Kidney capillary endothelial cell (primary cell): ENCODE measurements at regions not wholly inside any gene's neighbourhood (a gene's known extent, or its start where the extent isn't known, plus 50 kb on each side); places are given as distances from the start of the nearest gene placed in this dataset.

ENCODE experiments used
- DNase-seq: peaks from one replicate; pipeline ENCODE4 v3.0.0-alpha.2; 2018; ENCODE audit warnings: low spot score

DNA sequence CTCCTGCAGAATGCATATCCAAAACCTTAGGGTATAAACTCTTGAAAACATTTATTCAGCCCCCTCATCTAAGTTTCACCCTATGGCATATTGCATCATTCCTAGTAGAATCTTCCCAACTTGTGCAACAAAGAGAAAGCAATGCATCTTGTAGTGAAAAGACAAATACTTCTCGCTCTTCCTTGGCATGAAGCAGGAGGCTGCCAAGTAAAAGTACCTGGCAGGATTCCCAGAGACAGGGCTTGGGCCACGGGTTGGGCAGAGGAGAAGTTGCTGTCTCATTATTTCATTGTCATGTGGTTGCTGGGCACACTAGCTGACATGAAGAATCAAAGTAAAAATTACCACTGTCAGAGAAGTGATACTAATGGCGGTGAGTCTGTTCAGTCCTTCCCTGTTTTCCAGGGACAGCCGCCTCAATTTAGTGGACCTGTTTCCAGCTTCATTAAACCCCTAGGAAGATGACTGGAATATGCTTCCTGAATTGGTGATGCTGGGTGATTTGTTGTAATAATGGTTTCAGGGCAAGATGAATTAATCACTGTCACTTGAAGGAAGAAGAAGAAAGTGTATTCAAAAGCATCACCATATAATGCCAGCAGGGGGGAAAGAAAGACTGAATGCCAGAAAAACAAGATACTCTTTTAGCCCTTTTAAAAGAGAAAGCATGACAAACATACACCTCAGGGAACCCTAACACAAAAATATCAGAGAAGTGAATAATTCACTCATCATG is 380.5 kb upstream of the IGFBP7 start:
- no peak for DNase-seq

DNA sequence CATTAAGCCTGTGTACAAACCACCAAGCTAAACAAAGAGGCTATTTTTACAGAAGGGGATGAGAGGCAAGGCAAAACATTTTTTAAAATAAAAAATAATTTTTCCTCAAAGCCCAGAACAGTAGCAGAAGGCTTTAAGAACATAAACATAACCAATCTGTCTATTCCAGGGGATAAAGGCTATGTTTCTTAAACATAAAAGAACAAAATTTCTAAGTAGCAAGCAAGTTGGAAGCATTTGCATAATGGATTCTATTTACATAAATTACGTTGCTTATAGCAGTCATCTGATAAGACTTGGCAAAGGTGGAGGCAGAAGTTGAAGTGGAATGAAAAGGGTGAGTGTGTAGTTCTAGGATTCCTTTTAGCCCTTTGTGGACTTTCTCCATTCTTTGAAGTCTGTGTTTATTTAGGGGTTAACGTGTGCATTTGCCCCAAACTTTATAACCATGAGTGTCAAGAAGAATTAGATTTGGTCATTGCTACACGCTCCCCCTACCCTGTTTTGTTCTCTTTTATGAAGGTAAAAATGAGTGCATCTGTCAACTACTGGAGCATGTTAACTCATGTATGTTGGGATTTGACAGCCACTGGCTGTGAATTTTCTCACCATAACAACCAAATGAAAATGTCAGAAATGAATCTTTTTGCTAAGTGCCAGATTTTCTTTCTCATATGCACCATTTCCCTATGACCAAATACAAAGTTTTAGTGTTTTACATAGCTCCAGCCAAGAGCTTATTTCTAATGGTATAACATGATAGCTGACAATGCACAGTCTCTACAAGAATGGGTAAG is 378.4 kb upstream of the IGFBP7 start:
- DNase-seq = no peak

DNA sequence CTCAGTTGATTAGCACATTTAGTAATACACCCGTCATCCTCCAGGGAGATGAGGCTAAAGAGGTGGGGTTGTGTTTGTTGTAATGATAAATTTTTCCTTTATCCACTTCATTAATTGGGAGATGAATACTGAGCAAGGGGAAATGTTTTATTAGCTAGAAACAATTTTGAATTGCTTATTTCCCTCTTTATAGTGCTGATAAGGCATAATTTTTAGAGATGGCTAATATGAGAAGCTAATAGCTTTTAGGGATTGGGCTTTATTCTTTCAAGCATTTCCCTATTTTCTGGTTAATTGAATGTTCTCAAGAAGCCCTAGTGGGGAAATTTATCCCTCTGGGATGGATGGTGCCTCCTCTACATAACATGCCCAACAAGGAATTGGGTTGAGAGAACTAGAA is 365.2 kb upstream of the IGFBP7 start:
- DNase-seq = no peak

DNA sequence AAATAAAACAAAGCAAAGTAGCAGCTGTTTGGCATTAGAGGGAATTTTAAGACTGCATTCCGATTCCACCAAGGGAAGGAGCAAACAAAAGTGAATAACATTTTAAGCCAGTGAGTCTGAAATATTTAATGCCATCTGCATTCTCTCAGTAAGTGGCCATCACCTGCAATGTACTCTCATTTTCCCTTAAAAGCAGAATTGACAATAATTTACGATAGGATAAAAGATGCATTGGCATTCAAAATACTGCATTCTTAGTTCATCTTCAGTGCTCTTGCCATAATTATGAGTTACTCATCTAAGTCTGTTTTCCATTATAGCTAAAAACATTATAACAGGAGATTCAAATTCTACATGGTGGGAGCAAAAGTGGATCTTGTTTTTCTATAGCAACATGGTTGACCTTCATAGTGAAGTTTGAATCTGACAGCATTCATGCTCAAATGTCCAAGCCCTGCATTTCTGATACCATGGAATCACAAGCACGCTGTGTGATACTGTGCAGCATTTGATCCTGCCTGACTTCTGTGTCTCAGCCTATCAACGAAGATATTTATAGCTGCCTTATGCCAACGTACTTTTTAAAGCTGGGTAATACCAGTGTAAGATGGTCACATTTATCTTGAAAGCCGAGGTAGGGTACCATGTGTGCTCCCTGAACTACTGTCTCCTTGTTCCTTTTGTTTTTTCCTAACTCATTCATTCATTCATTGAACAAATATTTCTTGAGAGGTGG is 355.3 kb upstream of the IGFBP7 start:
- DNase-seq = no peak

DNA sequence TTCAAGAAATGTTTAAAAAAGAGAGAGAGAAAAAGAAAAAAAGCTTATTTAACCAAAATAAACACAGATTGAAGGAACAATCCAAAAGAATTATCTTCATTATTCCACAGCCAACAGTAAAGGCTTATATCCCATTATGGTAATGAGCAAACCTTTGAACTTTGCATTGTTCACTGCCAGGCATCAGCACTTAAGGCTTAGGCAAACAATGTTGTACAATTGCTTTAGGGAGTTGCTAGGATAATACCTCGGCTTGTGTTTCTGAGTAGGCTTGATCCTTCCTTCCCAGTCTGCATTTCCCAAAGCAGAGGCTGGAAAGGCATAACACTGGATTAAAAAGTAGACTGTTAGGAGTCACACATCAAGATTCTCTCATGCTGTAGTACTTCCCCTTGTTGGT is 352.7 kb upstream of the IGFBP7 start:
- DNase-seq = no peak

DNA sequence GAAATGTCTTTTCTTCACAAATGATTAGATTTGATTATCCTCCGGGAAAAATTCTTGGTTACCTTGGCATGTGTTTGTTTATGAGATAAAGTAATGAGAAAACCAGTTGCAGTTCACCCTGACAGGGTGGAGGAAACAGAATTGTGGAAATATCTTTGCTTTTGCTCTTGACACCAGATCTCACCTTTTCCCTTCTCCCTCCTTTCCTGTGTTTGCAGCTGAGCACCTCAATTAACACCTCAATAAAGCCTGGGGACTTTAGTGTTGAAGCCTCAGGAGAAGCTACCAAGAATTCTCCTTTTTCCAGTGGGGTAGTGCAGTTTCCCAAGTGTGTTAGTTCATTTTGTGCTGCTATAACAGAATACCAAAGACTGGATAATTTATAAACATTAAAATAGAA is 350.8 kb upstream of the IGFBP7 start:
- DNase-seq = no peak

DNA sequence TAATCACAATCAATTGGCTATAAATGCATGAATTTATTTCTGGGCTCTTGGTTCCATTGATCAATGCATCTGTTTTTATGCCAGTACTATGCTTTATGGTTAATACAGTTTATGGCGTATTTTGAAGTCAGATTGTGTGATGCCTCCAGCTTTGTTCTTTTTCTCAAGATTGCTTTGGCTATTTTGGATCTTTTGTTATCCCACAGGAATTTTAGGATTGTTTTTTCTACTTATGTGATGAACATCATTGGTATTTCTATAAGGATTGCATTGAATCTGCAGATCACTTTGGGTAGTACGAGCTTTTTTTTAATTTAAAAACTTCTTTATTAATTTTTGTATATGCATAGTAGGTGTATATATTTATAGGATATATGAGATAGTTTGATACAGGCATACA is 338.7 kb upstream of the IGFBP7 start:
- no peak for DNase-seq

DNA sequence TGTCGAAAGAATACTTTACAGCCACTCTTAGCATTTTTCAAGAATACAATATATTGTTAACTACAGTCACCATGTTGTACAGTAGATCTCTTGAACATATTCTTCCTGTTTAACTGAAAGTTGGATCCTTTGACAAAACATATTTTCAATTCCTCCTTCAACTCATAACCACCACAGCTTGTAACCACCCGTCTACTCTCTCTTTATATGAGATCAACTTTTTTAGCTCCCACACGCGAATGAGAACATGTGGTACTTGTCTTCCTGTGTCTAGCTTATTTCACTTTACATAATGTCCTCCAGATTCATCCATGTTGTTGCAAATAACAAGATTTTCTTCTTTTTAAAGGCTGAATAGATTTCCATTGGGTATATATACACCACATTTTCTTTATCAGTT is 338.3 kb upstream of the IGFBP7 start:
- no peak for DNase-seq

DNA sequence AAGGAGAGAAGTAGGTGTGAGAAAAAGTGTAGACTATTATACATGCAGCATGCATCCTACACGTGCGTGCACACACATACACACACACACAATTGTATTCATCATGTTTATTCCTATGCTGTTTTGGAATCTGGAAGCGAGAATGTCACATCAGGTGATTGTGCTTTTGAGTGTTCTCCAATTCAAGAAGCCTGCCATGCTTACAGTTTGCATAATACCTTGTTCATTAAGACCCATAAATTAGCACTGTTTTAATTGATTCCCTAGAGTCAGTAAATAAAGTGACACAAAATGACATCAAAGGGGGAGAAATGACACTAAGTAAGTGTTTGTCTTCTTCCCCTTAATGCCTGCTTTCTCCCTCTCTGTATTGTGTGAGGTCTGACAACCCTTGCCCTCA is 336.1 kb upstream of the IGFBP7 start:
- DNase-seq = no peak

DNA sequence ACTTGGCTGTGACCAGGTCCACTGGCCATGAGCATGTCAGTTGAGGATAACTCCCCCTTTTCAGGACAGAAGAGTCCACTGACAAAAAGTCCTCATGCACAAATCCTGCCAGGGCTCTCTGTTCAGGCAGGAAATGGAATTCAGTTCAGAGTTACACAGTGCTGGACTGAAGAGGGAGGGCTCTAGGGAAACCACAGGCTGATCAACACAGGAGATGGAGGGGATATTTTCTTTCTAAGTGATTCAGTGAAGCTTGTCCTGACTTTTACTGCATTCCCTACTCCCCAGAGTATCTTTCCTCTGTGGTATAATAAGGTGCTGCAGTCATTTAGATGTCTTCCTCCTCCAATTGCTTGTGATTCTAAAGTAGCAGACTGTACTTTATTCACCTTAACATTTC is 335.5 kb upstream of the IGFBP7 start:
- DNase-seq = no peak

DNA sequence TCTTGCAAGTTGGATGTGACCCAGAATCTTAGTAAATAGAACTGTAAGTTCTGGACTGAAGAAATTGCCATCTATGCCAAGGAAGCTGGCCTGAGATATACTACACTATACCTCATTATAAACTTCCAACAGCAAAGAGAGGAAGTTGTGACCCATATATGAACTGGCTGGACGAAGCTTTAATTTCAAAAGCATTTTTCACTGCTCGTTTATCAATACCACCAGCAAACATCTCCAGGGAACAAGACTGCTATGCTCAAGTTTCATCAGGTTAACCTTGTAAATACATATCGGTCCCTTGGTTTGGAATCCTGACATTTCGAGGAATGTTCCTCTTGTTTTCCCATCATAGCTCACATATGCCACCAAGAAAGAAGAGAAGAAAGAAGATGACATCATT is 334.5 kb upstream of the IGFBP7 start:
- no peak for DNase-seq

DNA sequence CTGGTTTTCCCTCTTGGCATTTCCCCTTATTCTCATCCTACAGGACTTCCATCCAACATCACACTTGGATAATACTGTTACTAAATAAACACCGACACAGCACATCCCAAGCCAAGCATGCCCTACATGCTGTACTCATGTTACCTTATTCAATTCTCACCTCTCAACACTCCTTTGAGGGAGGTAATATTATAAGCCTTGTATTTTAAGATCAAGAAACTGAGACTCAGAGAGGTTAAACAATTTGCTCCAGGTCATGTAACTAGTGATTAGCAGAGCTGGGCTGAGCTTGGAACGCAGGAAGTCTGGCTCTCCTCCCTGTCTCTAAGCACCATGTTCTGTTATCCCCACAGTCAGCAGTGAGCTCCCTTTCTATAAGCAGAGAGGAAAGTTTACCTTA is 333.6 kb upstream of the IGFBP7 start:
- no peak for DNase-seq

DNA sequence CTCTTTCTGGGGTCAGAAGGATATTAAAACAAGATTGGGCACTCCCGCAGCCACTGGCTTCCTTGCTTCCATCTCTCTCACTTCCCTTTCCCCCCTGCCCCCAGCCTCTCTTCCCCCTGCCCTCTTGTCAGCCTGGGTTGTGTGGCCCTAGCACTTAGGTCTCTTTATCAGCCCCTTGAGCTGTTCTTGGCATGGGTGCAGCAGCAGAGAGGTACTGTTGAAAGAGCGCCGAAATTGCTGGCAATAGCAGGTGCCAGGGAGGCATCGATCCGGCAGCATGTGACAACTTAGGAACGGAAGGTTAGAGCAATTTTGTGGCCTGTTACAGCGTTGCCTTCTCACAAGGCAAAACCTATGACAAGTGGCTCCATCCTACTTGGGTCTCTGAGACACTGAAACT is 333.1 kb upstream of the IGFBP7 start:
- DNase-seq = no peak

DNA sequence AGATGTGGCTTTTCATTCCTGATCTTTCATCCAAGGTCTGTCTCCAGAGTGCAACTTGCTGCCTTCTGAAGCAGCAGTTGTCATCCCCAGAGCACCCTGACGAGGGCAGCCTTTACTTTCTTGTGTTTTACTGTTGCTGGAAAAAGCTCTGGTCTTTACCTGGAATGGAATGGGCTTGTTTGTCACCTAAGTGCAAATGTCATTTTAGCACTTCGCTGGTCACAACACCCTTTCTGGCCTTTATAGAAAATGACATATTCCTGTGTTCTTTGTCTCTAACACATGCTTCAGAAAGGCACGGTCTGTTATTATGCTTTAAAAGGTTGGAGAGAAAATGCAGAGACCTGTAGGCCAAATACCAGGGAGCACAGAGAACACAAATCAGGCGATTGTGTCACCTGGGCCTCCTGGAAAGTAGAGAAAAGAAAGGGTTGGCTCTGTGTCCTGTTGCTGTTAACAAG is 332.7 kb upstream of the IGFBP7 start:
- DNase-seq = peak; percentile 15

DNA sequence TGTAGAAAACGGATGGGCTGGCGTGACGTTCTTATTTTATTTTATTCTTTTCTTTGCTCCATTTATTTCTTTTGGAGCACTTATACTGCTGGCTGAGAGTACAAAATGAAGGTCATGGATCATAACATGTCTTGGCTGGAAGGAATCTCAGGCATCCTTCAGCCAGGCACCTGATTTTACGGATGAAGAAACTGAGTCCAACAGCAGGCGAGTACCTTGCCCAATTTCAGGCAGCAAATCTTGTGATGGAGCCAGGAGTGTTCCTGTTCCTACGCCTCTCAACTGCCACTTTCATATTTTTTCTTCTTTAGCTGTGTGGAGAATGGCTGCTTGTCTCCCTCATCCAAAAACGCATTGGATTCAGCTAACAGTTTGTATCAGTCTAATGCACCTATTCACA is 332.1 kb upstream of the IGFBP7 start:
- no peak for DNase-seq

DNA sequence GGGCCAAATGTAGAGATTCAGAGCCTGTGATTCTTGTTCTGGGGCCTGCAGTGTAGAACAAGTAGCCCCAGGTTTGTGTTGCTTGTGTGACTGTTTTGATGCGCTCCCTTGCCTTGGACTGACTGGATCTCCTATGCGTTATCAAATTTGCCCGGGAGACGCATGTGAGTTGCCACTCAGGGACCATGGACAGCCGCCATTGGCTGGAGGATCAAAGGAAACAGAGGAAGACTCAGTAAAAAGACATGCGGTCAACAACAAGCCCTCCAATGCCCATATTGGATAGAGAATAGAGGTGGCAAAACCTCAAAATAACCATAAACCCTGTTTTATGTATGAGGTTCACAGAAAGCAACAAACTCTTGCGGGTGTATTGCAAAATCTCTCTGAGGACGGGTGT is 327.5 kb upstream of the IGFBP7 start:
- no peak for DNase-seq

DNA sequence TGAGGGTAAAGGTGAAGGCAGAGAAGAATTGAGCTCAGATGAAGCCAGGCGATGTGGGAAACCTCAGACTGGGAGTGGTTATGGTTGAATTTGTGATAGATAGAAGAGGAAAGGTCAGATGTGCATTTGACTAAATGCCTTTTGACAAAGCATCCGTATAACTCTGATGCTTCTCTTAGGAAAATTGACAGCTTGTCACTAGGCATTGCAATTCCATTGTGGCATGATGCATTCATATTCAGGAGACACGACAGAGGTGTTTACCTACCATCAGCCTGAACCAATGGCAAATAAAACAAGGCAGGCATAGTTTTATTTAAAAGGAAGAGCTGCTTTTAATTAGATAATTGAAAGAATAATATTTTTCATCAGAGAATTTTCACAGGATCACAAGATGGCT is 325.1 kb upstream of the IGFBP7 start:
- no peak for DNase-seq

DNA sequence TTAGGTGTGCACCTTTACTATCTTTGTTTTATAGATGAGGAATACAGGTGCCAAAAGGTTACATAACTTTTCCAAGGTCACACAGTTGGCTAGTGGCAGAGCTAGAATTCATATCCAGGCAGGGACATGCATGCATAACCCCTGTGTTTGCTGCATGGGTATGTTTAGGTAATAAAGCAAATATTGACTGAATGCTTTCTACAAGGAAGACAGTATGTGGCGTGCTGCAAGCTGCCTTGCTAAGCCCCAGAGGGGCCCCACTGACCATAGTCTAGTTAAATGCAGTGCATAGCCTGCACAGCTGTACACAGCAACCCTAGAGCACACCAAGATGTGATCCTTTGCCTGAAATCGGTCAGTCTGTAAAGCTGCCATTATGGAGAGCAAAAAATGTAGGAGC is 320.5 kb upstream of the IGFBP7 start:
- DNase-seq = no peak

DNA sequence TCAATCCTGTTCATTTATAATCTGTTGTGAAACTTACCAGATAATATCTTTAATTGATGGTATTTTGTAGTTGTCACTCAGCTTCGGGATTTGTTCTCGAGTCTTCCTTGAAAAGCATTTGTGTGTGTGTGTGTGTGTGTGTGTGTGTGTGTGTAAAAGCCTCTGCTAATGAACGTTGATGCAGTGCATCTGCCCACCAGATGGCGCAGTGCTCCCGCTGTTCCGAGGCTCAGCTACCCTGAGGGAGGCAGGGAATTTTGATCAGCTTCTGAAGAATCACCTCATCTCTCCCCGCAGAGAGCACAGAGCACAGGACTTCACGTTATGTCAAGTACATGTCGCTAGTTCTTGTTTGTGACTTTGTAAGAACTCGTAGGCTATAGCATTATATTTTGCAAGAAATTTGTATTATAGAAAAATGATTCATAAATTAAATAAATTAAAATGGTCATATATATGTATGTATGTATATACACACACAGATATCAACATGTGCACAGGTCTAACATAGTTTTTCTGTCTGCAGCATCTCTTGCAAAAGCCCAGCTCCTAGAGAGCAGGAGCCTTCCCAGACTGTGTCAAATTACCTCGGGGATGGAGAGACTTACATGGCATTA is 316.7 kb upstream of the IGFBP7 start:
- DNase-seq = peak; percentile 36

DNA sequence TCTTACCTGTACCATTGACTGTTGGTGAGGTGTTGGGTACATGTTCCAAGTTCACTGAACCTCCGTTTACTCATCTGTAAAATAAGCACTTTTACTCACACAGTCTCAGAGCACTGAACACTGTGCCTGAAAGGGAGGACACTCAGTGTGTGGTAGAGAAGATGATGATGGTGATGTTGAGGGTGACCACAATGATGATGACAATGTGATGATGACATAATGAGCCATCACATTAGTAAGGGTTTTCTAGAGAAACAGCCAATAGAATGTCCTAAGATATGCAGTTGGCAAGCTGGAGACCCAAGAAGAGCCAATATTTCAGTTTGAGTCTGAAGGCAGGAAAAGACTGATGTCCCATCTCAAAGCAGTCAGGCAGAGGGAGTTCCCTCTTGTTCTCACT is 315.4 kb upstream of the IGFBP7 start:
- no peak for DNase-seq

DNA sequence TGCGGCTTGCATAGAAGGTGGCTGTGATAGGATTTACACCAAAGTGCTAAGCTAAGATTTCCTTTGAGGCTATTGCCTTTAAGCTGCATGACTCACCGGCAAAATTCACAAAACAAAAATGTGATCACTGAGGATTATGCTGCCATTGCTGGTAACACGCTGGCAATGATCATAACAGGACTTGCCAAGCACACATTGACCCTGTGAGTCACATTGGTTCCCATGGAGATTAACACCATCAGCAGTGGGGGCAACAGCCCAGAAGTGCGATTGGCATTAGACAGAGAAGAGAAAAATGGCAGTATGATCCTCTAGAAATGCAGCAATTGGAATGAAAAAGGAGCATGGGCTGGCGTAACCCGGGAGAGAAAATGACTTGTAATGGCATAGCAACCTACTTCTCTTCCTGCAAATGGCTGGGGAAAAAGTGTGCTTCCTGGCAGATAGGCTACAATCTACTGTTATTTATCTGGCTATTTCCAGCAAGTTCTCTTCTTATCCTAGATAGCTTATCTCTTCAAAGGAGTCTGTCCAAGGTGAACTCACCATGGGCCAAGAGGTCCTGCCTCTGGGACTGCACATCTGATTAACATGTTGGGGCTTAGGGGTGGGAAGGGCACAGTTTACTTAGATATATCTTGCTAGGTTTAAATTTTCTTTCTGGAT is 314.2 kb upstream of the IGFBP7 start:
- DNase-seq = no peak

DNA sequence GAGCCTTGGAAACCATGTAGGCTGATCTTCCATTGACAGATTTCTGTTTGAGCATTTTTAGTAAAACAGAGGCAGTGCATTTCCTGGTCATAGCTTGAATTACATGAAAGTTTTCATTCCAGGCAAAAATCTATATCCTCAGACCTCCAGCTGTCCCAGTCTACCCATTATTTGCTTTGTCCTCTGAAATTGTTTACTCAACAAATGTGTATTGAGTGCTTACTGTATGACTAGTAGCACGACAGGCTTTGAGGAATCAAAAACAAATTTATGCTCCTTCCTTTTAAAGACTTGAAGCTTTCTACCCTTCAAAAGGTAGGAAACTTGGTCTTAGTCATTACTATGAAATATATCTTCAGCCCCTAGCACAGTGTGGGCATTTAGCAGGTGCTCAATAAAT is 307.9 kb upstream of the IGFBP7 start:
- DNase-seq = no peak
